Activated naive CD8-positive, alpha-beta T cell (primary cell): ENCODE measurements at regions not wholly inside any gene's neighbourhood (a gene's known extent, or its start where the extent isn't known, plus 50 kb on each side); places are given as distances from the start of the nearest gene placed in this dataset.

Experiments used
- H3K27ac Mint-ChIP-seq: one replicate; pipeline ENCODE4 v1.8.0; 2021; ENCODE audit warnings: mixed read lengths
- H3K27me3 Mint-ChIP-seq: one replicate; pipeline ENCODE4 v1.8.0; 2021; ENCODE audit warnings: mixed read lengths
- H3K36me3 Mint-ChIP-seq: one replicate; pipeline ENCODE4 v1.8.0; 2021; ENCODE audit warnings: mixed read lengths
- H3K4me1 Mint-ChIP-seq: one replicate; pipeline ENCODE4 v1.8.0; 2021; ENCODE audit warnings: low read depth, mixed read lengths
- H3K4me3 Mint-ChIP-seq: one replicate; pipeline ENCODE4 v1.8.0; 2021; ENCODE audit warnings: mild to moderate bottlenecking, mixed read lengths
- H3K9me3 Mint-ChIP-seq: one replicate; pipeline ENCODE4 v1.8.0; 2021; ENCODE audit warnings: low read depth, mixed read lengths

GRCh38 chr3:67288466-67289106 lies 290.5 kb downstream of the KBTBD8 start:
- H3K36me3 Mint-ChIP-seq, result peaks cover 3% of the 10 kb centered on the region

GRCh38 chr3:67289626-67290025 lies 291.5 kb downstream of the KBTBD8 start:
- H3K4me1 Mint-ChIP-seq, result peaks cover 2% of the 10 kb centered on the region
- H3K27me3 Mint-ChIP-seq, result no peaks in the 10 kb centered on the region

More at GRCh38 chr3:67288466-67289106, 290.5 kb downstream of the KBTBD8 start:
- H3K4me3 Mint-ChIP-seq, result no peak overlapping the region
- H3K9me3 Mint-ChIP-seq, result no peaks in the 10 kb centered on the region
- no peaks in the 10 kb centered on the region for H3K27me3 Mint-ChIP-seq
- H3K27ac Mint-ChIP-seq, result no peak overlapping the region
- H3K4me1 Mint-ChIP-seq, result peaks cover 2% of the 10 kb centered on the region

DNA sequence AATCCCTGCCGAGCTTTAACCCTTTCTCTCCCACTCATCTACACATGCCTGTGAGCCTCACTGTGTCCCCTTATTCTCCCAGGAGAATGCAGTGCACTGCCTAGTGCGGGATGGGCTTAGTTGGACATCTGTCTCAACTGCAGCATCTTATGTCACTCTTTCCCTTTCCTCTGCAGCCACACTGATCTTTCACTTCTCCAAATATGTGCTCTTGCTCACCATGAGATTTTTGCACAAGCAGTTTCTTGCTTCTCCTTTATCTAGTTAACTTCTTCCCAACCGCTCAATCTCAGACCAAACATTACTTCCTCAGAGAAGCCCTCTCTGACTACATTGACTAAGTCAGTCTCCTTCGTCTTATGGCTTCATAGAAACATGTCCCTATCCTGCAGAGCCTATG lies 292.3 kb downstream of the KBTBD8 start:
- Mint-ChIP-seq H3K4me1 (peaks cover 2% of the 10 kb centered on the region), H3K9me3 (no peaks in the 10 kb centered on the region), H3K27me3 (no peaks in the 10 kb centered on the region), H3K4me3 (no peak overlapping the region), H3K36me3 (peaks cover 3% of the 10 kb centered on the region), H3K27ac (no peak overlapping the region)

More at GRCh38 chr3:67289626-67290025, 291.5 kb downstream of the KBTBD8 start:
- H3K27ac Mint-ChIP-seq, result no peak overlapping the region
- peaks cover 3% of the 10 kb centered on the region for H3K36me3 Mint-ChIP-seq
- no peak overlapping the region for H3K4me3 Mint-ChIP-seq
- no peaks in the 10 kb centered on the region for H3K9me3 Mint-ChIP-seq

GRCh38 chr3:67291287-67292252 lies 293.5 kb downstream of the KBTBD8 start:
- Mint-ChIP-seq H3K4me1 (peaks cover 2% of the 10 kb centered on the region), H3K9me3 (no peaks in the 10 kb centered on the region), H3K27ac (no peak overlapping the region), H3K4me3 (no peak overlapping the region), H3K36me3 (peaks cover 3% of the 10 kb centered on the region), H3K27me3 (no peaks in the 10 kb centered on the region)

GRCh38 chr3:67292356-67293121 lies 294.4 kb downstream of the KBTBD8 start:
- Mint-ChIP-seq H3K27ac (no peak overlapping the region), H3K36me3 (peaks cover 3% of the 10 kb centered on the region), H3K4me1 (peaks cover 2% of the 10 kb centered on the region), H3K27me3 (no peaks in the 10 kb centered on the region), H3K9me3 (no peaks in the 10 kb centered on the region), H3K4me3 (no peak overlapping the region)

GRCh38 chr3:67294341-67294740 lies 296.2 kb downstream of the KBTBD8 start:
- no peak overlapping the region for H3K4me3 Mint-ChIP-seq
- H3K27ac Mint-ChIP-seq, result no peak overlapping the region
- no peaks in the 10 kb centered on the region for H3K27me3 Mint-ChIP-seq
- H3K9me3 Mint-ChIP-seq, result no peaks in the 10 kb centered on the region
- H3K4me1 Mint-ChIP-seq, result peaks cover 2% of the 10 kb centered on the region
- H3K36me3 Mint-ChIP-seq, result peaks cover 3% of the 10 kb centered on the region

GRCh38 chr3:67296039-67296892 lies 298.2 kb downstream of the KBTBD8 start:
- H3K4me1 Mint-ChIP-seq, result peaks cover 2% of the 10 kb centered on the region
- no peaks in the 10 kb centered on the region for H3K36me3 Mint-ChIP-seq
- H3K4me3 Mint-ChIP-seq, result no peak overlapping the region
- H3K27me3 Mint-ChIP-seq, result no peaks in the 10 kb centered on the region
- H3K27ac Mint-ChIP-seq, result no peak overlapping the region
- no peaks in the 10 kb centered on the region for H3K9me3 Mint-ChIP-seq

DNA sequence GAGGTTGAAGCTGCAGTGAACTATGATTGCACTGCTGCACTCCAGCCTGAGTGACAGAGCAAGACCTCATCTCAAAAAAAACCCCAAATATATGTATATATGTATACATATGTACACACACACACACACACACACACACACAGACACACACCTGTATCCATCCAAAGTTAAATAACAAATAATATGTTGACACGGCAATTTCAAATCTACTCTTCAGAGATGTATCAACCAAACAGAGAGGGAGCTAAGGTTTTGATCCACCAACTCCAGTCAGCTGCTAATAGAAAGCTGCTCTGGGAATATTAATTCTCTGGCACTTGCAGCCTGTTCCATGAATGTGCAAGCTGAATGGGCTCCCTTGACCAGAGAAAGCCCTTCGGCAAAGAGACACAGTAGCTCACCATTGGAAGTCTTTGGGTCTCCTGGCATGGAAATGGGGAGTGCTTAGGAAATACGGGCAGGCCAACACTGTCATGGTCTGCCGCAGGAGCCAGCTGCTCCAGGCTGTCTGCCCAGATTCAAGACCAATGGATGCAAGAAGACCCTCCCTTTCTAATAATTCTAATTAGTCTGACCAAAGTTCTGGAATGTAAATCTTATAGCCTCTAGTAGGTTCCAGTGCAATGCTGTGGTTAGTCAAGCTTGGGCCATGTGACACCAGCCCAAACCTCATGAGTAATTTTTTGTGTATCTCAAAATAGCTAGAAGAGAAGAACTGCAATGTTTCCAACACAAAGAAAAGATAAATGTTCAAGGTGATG lies 299.8 kb downstream of the KBTBD8 start:
- Mint-ChIP-seq H3K36me3 (no peaks in the 10 kb centered on the region), H3K27ac (no peak overlapping the region), H3K4me1 (no peaks in the 10 kb centered on the region)

GRCh38 chr3:67301556-67301955 lies 303.4 kb downstream of the KBTBD8 start:
- H3K27me3 Mint-ChIP-seq, result peaks cover 2% of the 10 kb centered on the region
- H3K27ac Mint-ChIP-seq, result no peak overlapping the region
- H3K4me1 Mint-ChIP-seq, result no peaks in the 10 kb centered on the region
- H3K36me3 Mint-ChIP-seq, result no peaks in the 10 kb centered on the region
- H3K9me3 Mint-ChIP-seq, result no peaks in the 10 kb centered on the region
- no peak overlapping the region for H3K4me3 Mint-ChIP-seq

More for the DNA sequence above, 299.8 kb downstream of the KBTBD8 start:
- Mint-ChIP-seq H3K4me3 (no peak overlapping the region), H3K9me3 (no peaks in the 10 kb centered on the region), H3K27me3 (peaks cover 2% of the 10 kb centered on the region)

DNA sequence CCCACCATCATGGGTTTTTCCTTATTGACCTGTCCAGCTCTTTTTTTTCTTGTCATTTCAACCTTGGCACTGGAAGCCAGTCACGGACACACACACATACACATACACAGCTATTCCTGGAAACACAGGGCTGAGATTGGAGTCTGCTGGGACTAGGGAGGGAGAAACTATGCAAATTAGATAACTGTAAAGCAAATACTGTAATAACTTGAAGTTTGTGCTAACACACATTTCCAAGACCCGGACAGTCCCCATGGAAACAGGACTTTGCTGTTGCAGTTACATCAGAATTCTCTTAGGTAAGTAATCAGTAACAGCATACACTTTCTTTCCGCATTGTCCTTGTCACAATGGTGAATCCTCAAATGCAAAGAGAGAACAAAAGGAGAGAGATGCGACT lies 304.4 kb downstream of the KBTBD8 start:
- H3K9me3 Mint-ChIP-seq, result no peaks in the 10 kb centered on the region

DNA sequence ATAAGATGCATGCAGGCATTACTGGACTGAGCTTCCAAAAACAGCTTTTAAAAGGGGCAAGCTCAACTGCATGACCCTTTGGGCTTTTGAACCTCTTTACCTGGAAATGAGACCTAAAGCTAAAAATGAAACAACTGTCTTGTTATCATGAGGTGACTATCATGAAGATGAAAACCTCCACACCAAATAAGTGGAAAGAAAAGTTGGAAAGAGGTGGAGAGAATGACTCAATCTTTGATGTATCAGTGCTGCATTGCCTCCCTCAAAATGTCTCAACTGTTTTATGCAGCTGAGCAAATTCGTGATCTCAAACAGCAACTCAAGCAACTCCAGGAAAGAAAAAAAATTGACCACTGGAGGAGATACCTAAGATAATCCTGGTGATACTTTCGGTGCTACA lies 307.1 kb downstream of the KBTBD8 start:
- no peak overlapping the region for H3K4me3 Mint-ChIP-seq
- peaks cover 2% of the 10 kb centered on the region for H3K36me3 Mint-ChIP-seq
- no peak overlapping the region for H3K27ac Mint-ChIP-seq
- H3K9me3 Mint-ChIP-seq, result no peaks in the 10 kb centered on the region
- H3K27me3 Mint-ChIP-seq, result peaks cover 2% of the 10 kb centered on the region
- H3K4me1 Mint-ChIP-seq, result no peaks in the 10 kb centered on the region

More for the DNA sequence above, 304.4 kb downstream of the KBTBD8 start:
- H3K27me3 Mint-ChIP-seq, result peaks cover 2% of the 10 kb centered on the region
- H3K36me3 Mint-ChIP-seq, result peaks cover 2% of the 10 kb centered on the region
- H3K27ac Mint-ChIP-seq, result no peak overlapping the region
- no peak overlapping the region for H3K4me3 Mint-ChIP-seq
- H3K4me1 Mint-ChIP-seq, result no peaks in the 10 kb centered on the region

- H3K4me3 Mint-ChIP-seq, result no peak overlapping the region
- H3K9me3 Mint-ChIP-seq, result no peaks in the 10 kb centered on the region
- H3K36me3 Mint-ChIP-seq, result peaks cover 2% of the 10 kb centered on the region
- H3K27me3 Mint-ChIP-seq, result peaks cover 2% of the 10 kb centered on the region
- H3K27ac Mint-ChIP-seq, result no peak overlapping the region
- no peaks in the 10 kb centered on the region for H3K4me1 Mint-ChIP-seq
Observed at GRCh38 chr3:67305922-67306321, 307.8 kb downstream of the KBTBD8 start.

- H3K4me1 Mint-ChIP-seq, result no peaks in the 10 kb centered on the region
- H3K9me3 Mint-ChIP-seq, result no peaks in the 10 kb centered on the region
- no peaks in the 10 kb centered on the region for H3K27me3 Mint-ChIP-seq
- H3K36me3 Mint-ChIP-seq, result peaks cover 4% of the 10 kb centered on the region
- no peak overlapping the region for H3K27ac Mint-ChIP-seq
- H3K4me3 Mint-ChIP-seq, result no peak overlapping the region
Observed at GRCh38 chr3:67311440-67311839, 313.3 kb downstream of the KBTBD8 start.
